ENCODE measurements at regions not wholly inside any gene's neighbourhood (a gene's known extent, or its start where the extent isn't known, plus 50 kb on each side); places are given as distances from the start of the nearest gene placed in this dataset.

GRCh38 chr15:87609474-87609873, 647.1 kb downstream of the NTRK3 start:
- DNase-seq (ENCODE audit: low read depth, low spot score) (no peak), ATAC-seq (no peak)
- ChIA-PET POLR2A (no interaction called here), CTCF (no interaction called here)
- BruUV-seq (replicated peaks), result no TSS peak
- Histone ChIP-seq H3K4me3 (ENCODE audit: low read depth in 2 of 2, low read length in 2 of 2) (no peak overlapping the region), H3K4me1 (ENCODE audit: control insufficient read depth, insufficient read depth, low read length) (no peaks in the 10 kb centered on the region), H3K9me3 (ENCODE audit: control insufficient read depth, insufficient read depth, low read depth, low read length) (no peaks in the 10 kb centered on the region), H3K27ac (ENCODE audit: low read length) (no peak overlapping the region), H3K27me3 (ENCODE audit: control insufficient read depth, insufficient read depth, low read length) (no peaks in the 10 kb centered on the region), H3K36me3 (ENCODE audit: control insufficient read depth, insufficient read depth, low read length) (no peaks in the 10 kb centered on the region)
- in situ Hi-C loops (cut with HindIII; ENCODE audit: low pct_unique_long_range_greater_than_20kb, low sequenced_read_pairs), result no loop called here
- TF ChIP-seq TCF7L2 (IDR thresholded peaks at IDR 0.05; ENCODE audit: low read depth, low read length) (no peak), REST (IDR thresholded peaks at IDR 0.05; ENCODE audit: insufficient read depth in 1 of 2, low read depth in 2 of 2, low read length in 1 of 2) (no peak), SIN3A (IDR thresholded peaks at IDR 0.05; ENCODE audit: borderline replicate concordance, insufficient read depth, low read depth, low read length) (no peak), CTCF (IDR thresholded peaks at IDR 0.05) (no peak), POLR2AphosphoS5 (IDR thresholded peaks at IDR 0.05; ENCODE audit: low read depth, low read length) (no peak)
- intact Hi-C loops (cut with micrococcal nuclease; ENCODE audit: unreplicated experiment), result no loop called here

GRCh38 chr15:87608238-87609028, 648.1 kb downstream of the NTRK3 start:
- no peaks in the 10 kb centered on the region for H3K4me1 ChIP-seq (ENCODE audit: control insufficient read depth, insufficient read depth, low read length)
- H3K36me3 ChIP-seq (ENCODE audit: control insufficient read depth, insufficient read depth, low read length), result no peaks in the 10 kb centered on the region
- TF ChIP-seq CTCF (IDR thresholded peaks at IDR 0.05) (no peak), POLR2AphosphoS5 (IDR thresholded peaks at IDR 0.05; ENCODE audit: low read depth, low read length) (no peak), TCF7L2 (IDR thresholded peaks at IDR 0.05; ENCODE audit: low read depth, low read length) (no peak), SIN3A (IDR thresholded peaks at IDR 0.05; ENCODE audit: borderline replicate concordance, insufficient read depth, low read depth, low read length) (no peak), REST (IDR thresholded peaks at IDR 0.05; ENCODE audit: insufficient read depth in 1 of 2, low read depth in 2 of 2, low read length in 1 of 2) (no peak)
- H3K27me3 ChIP-seq (ENCODE audit: control insufficient read depth, insufficient read depth, low read length), result no peaks in the 10 kb centered on the region
- no peaks in the 10 kb centered on the region for H3K9me3 ChIP-seq (ENCODE audit: control insufficient read depth, insufficient read depth, low read depth, low read length)
- BruUV-seq (replicated peaks), result no TSS peak
- intact Hi-C loops (cut with micrococcal nuclease; ENCODE audit: unreplicated experiment), result no loop called here
- H3K4me3 ChIP-seq (ENCODE audit: low read depth in 2 of 2, low read length in 2 of 2), result no peak overlapping the region
- ATAC-seq, result no peak
- no peak for DNase-seq (ENCODE audit: low read depth, low spot score)
- in situ Hi-C loops (cut with HindIII; ENCODE audit: low pct_unique_long_range_greater_than_20kb, low sequenced_read_pairs), result no loop called here
- ChIA-PET CTCF (no interaction called here), POLR2A (no interaction called here)
- H3K27ac ChIP-seq (ENCODE audit: low read length), result no peak overlapping the region
